Mucosa of descending colon (tissue), 3 donors: ENCODE measurements at regions not wholly inside any gene's neighbourhood (a gene's known extent, or its start where the extent isn't known, plus 50 kb on each side); places are given as distances from the start of the nearest gene placed in this dataset.

Experiments used
- ATAC-seq: fragments of 200-7000 bp; cut with Tn5 transposase; one replicate; pipeline ENCODE4 v1.9.1; 2020; ENCODE audit warnings: mild to moderate bottlenecking, moderate library complexity
- DNase-seq, 3 donors: peaks; one replicate each; pipeline ENCODE4 v3.0.0-alpha.2; 2020
- H3K36me3 ChIP-seq: fragments of 200-600 bp; one replicate; pipeline ENCODE4 v1.8.0; 2021; ENCODE audit warnings: low read depth, mild to moderate bottlenecking
- H3K4me1 ChIP-seq: fragments of 200-600 bp; one replicate; pipeline ENCODE4 v1.8.0; 2021; ENCODE audit warnings: low read depth, mild to moderate bottlenecking
- H3K4me3 ChIP-seq: fragments of 200-600 bp; one replicate; pipeline ENCODE4 v1.8.0; 2021; ENCODE audit warnings: mild to moderate bottlenecking
- H3K9me3 ChIP-seq: fragments of 200-600 bp; one replicate; pipeline ENCODE4 v1.8.0; 2021; ENCODE audit warnings: mild to moderate bottlenecking
- CTCF ChIP-seq: fragments of 200-600 bp; IDR thresholded peaks from one replicate; pipeline ENCODE4 v1.8.0; 2022; ENCODE audit warnings: antibody characterized with exemption, mild to moderate bottlenecking
- intact Hi-C, 2 donors: fragments of 100-400 bp; cut with DNase I in 1 of 2; cut with micrococcal nuclease in 1 of 2; formaldehyde crosslinking; loops; one replicate each; pipeline versions ENCODE4 v1.11.0 to v1.11.1; 2022; cut with DNase I, micrococcal nuclease
- donor health status: DM: no; HTN: no; CAD: no; lungs with moderate emphysema.
- donor health status: DM: no; HTN: no; CAD: no.
- donor health status: DM: no; HTN: yes; CAD: no.

GRCh38 chr1:118340928-118341910, 156.2 kb upstream of the SPAG17 start:
- Histone ChIP-seq H3K36me3 (no peaks in the 10 kb centered on the region), H3K9me3 (no peaks in the 10 kb centered on the region), H3K4me1 (no peaks in the 10 kb centered on the region), H3K4me3 (no peak overlapping the region)
- intact Hi-C loops, result no loop called here
- DNase-seq, result no peak
- TF ChIP-seq CTCF, result no peak
- ATAC-seq, result no peak

- DNase-seq (no peak), ATAC-seq (no peak)
- Histone ChIP-seq H3K9me3 (no peaks in the 10 kb centered on the region), H3K36me3 (no peaks in the 10 kb centered on the region), H3K4me1 (no peaks in the 10 kb centered on the region), H3K4me3 (no peak overlapping the region)
- intact Hi-C loops, result no loop called here
- TF ChIP-seq CTCF, result no peak
These were observed 154.5 kb upstream of the SPAG17 start for GRCh38 chr1:118339400-118340124.

- H3K36me3 ChIP-seq, result no peaks in the 10 kb centered on the region
- H3K9me3 ChIP-seq, result no peaks in the 10 kb centered on the region
- H3K4me1 ChIP-seq, result no peaks in the 10 kb centered on the region
- DNase-seq (peak in 1 of 3 donors; percentile 17), ATAC-seq (no peak)
- intact Hi-C loops, result no loop called here
- no peak for TF ChIP-seq CTCF
- no peak overlapping the region for H3K4me3 ChIP-seq
These were observed 153.9 kb upstream of the SPAG17 start for GRCh38 chr1:118338936-118339335.

GRCh38 chr1:118337346-118337745, 152.3 kb upstream of the SPAG17 start:
- H3K36me3 ChIP-seq, result no peaks in the 10 kb centered on the region
- TF ChIP-seq CTCF, result no peak
- no peaks in the 10 kb centered on the region for H3K9me3 ChIP-seq
- intact Hi-C loops, result no loop called here
- DNase-seq (no peak), ATAC-seq (no peak)
- H3K4me1 ChIP-seq, result no peaks in the 10 kb centered on the region
- H3K4me3 ChIP-seq, result no peak overlapping the region

- Histone ChIP-seq H3K9me3 (no peaks in the 10 kb centered on the region), H3K4me1 (no peaks in the 10 kb centered on the region), H3K4me3 (no peak overlapping the region), H3K36me3 (no peaks in the 10 kb centered on the region)
- TF ChIP-seq CTCF, result no peak
- DNase-seq (no peak), ATAC-seq (no peak)
- intact Hi-C loops, result no loop called here
These were observed 150.3 kb upstream of the SPAG17 start for GRCh38 chr1:118335331-118335732.
